ENCODE measurements at regions not wholly inside any gene's neighbourhood (a gene's known extent, or its start where the extent isn't known, plus 50 kb on each side); places are given as distances from the start of the nearest gene placed in this dataset.

DNA sequence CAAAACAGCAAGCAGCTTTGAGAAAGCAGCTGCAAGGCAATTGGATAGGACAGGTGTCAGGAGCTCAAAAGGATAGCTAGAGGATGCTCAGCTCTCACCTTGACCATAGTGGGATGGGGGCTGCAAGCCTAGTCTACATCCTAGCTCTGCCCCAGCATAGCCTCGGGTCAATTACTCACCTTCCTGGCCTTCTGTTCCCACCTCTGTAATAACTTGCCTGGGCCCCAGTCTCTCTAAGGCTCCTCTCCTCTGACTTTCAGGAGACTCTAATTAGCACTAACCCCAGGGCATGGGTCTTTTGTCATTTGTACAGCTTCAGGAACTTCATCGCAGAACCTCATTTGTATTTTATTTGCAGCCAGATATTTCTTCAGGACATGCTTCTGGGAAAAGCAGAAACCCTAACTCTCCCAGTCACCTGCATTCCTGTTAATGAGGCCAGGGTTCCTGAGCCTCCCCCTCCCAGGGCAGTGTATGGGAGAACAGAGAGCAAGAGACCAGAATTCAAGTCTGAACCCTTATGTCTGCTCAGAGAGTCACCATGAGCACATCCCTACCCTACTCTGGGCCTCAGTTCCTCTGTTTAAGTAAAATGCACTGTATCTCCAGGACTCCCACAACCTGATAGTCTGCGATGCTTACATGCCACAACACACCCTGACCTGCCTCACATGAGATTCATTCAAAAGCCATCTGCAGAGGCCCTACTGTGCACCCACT, 108.1 kb downstream of the MATN1 start:
- H3K4me3 ChIP-seq (ENCODE audit: low read depth, low read length) = no peak overlapping the region
- no peaks in the 10 kb centered on the region for H3K27me3 ChIP-seq
- H3K9me3 ChIP-seq = no peaks in the 10 kb centered on the region
- TF ChIP-seq, protein P1, sequence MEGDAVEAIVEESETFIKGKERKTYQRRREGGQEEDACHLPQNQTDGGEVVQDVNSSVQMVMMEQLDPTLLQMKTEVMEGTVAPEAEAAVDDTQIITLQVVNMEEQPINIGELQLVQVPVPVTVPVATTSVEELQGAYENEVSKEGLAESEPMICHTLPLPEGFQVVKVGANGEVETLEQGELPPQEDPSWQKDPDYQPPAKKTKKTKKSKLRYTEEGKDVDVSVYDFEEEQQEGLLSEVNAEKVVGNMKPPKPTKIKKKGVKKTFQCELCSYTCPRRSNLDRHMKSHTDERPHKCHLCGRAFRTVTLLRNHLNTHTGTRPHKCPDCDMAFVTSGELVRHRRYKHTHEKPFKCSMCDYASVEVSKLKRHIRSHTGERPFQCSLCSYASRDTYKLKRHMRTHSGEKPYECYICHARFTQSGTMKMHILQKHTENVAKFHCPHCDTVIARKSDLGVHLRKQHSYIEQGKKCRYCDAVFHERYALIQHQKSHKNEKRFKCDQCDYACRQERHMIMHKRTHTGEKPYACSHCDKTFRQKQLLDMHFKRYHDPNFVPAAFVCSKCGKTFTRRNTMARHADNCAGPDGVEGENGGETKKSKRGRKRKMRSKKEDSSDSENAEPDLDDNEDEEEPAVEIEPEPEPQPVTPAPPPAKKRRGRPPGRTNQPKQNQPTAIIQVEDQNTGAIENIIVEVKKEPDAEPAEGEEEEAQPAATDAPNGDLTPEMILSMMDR (IDR thresholded peaks at IDR 0.05; ENCODE audit: low read depth, low read length) = no peak
- 0 out of 2 replicates have a peak, but pooled peaks cover 5% of the 10 kb centered on the region for H3K4me1 ChIP-seq
- no peak for DNase-seq
- no peaks in the 10 kb centered on the region for H3K36me3 ChIP-seq

DNA sequence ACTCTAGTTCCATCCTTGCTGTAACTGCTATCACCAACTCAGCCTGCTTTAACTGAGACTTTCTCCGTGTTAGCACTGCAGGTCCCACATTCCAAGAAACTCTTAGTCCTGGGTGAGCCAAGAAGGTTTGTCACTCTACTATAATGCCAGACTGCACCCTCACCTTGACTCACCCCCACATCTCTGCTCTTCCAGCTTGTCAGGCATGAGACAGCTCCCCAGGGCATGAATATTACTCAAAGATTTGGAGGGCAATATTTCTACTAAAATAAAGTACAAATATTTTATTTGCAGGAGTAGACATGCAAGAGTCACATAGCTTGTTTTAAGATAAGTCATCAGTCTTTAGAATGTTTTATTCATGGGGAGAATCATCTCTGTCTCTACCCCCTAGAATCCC, 110.2 kb downstream of the MATN1 start:
- TF ChIP-seq, protein P1 (IDR thresholded peaks at IDR 0.05; ENCODE audit: low read depth, low read length) = no peak
- Histone ChIP-seq H3K4me1 (0 out of 2 replicates have a peak, but pooled peaks cover 9% of the 10 kb centered on the region), H3K4me3 (ENCODE audit: low read depth, low read length) (no peak overlapping the region), H3K27me3 (no peaks in the 10 kb centered on the region), H3K36me3 (no peaks in the 10 kb centered on the region), H3K9me3 (no peaks in the 10 kb centered on the region)
- no peak for DNase-seq

DNA sequence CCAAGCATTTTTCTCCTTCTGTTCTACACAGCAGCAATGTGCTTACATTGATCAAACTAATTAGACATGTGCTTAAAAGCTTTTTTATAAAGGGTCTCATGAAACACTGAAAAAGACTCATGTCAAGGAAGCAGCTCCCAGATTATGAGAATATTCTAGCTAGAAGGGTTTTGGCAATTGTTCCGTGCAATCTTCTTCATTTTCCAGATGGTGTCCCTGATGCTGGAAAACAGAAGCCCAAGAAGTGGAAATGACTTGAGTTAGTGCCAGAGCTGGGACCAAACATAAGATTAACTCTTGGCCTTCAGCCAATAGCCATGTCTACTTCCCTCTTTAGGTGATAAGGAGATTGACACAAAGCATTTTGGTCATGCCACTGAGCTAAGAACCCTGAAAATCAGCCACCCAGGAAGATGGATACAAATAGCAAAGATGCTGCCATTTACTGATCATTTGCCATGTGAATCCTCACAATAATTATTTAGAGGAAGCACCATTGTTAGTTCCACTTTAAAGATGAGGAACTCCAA, 110.8 kb downstream of the MATN1 start:
- Histone ChIP-seq H3K27me3 (no peaks in the 10 kb centered on the region), H3K4me3 (ENCODE audit: low read depth, low read length) (no peak overlapping the region), H3K9me3 (no peaks in the 10 kb centered on the region), H3K4me1 (0 out of 2 replicates have a peak, but pooled peaks cover 9% of the 10 kb centered on the region), H3K36me3 (no peaks in the 10 kb centered on the region)
- no peak for DNase-seq
- TF ChIP-seq, protein P1 (IDR thresholded peaks at IDR 0.05; ENCODE audit: low read depth, low read length) = no peak

DNA sequence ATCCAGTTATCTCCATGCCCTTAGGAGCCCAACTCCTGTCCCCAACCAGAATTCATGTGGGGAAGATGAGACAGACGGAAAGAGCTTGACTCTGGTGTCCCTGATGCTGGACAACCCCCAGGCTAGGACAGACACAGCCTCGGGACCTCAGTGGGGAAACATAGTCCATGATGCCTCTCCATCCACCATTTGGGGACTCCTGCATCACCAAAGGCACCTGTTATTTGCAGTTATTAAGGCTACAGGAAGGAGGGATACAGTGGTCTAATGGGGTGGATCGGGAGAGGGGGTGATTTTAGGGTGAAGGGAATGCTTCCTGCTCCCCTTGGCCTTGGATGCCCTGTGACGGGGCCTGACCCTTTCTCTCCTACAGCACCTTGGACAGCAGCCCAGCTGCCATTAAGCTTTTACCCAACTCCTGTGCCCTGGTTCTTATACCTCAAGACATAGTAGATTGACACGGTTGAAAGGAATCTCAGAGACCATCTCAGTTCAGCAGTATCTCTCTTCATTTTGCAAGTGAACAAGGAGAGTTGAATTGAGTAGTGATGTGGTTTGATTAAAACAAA, 111.6 kb downstream of the MATN1 start:
- H3K36me3 ChIP-seq = no peaks in the 10 kb centered on the region
- H3K9me3 ChIP-seq = no peaks in the 10 kb centered on the region
- no peak overlapping the region for H3K4me3 ChIP-seq (ENCODE audit: low read depth, low read length)
- no peaks in the 10 kb centered on the region for H3K27me3 ChIP-seq
- DNase-seq = no peak
- TF ChIP-seq, protein P1 (IDR thresholded peaks at IDR 0.05; ENCODE audit: low read depth, low read length) = no peak
- H3K4me1 ChIP-seq = 0 out of 2 replicates have a peak, but pooled peaks cover 9% of the 10 kb centered on the region

DNA sequence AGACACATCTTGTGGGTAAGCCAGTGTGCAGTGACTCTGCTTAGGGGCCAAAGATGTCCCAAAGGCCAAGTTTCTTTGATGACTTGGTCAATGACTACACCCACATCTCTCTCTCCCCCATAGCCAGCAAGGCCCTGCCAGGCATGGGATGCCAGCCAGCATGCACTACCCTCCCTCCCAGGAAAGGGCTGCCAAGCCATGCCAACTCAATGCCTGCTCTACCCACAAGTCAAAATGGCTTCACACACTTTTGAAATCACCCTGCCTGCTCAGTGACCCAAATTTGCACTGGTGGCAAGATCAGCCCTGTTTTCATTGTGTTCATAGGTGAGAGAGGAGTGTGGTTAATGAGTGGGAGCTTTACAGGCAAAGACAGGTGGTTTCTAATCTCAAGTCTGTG, 112.5 kb downstream of the MATN1 start:
- TF ChIP-seq, protein P1 (IDR thresholded peaks at IDR 0.05; ENCODE audit: low read depth, low read length) = no peak

DNA sequence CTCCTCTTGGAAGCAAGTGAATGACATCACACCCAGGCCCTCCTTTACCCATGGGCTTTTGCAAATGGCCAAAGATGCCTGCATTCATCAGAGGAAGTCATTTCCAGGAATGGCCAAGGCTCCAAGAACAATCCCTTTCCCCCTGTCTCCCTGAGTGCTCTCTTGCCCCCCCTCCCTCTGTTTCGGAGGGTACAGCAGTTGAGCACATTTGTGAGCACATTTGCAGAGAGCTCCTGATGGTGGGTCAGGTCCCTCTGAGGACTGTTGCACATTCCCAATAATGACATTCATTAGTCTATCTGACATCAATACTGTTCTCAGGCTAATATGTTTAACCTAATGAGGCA, 113.4 kb downstream of the MATN1 start:
- DNase-seq = peak; percentile 23
- Histone ChIP-seq H3K4me1 (0 out of 2 replicates have a peak, but pooled peaks cover 9% of the 10 kb centered on the region), H3K36me3 (no peaks in the 10 kb centered on the region), H3K27me3 (no peaks in the 10 kb centered on the region), H3K4me3 (ENCODE audit: low read depth, low read length) (no peak overlapping the region), H3K9me3 (no peaks in the 10 kb centered on the region)
- TF ChIP-seq, protein P1 (IDR thresholded peaks at IDR 0.05; ENCODE audit: low read depth, low read length) = no peak

More for the DNA sequence above, 112.5 kb downstream of the MATN1 start:
- no peak for DNase-seq
- H3K4me3 ChIP-seq (ENCODE audit: low read depth, low read length) = no peak overlapping the region
- 0 out of 2 replicates have a peak, but pooled peaks cover 9% of the 10 kb centered on the region for H3K4me1 ChIP-seq
- no peaks in the 10 kb centered on the region for H3K36me3 ChIP-seq
- H3K27me3 ChIP-seq = no peaks in the 10 kb centered on the region
- no peaks in the 10 kb centered on the region for H3K9me3 ChIP-seq
